ENCODE measurements at regions not wholly inside any gene's neighbourhood (a gene's known extent, or its start where the extent isn't known, plus 50 kb on each side); places are given as distances from the start of the nearest gene placed in this dataset.
"Not testable (repeated sequence)": the region's sequence is repeated elsewhere in the genome, so short reads cannot be mapped to it uniquely, and the experiment has no call there.

GRCh38 chr4:147286846-147287587 lies 193.9 kb upstream of the EDNRA start:
- no peaks in the 10 kb centered on the region for H3K36me3 ChIP-seq (ENCODE audit: control insufficient read depth, insufficient read depth, low read length)
- no peak overlapping the region for H3K4me3 ChIP-seq (replicated peaks; ENCODE audit: low read depth, low read length)
- no peak for DNase-seq (ENCODE audit: extremely low read depth, insufficient read length)
- TF ChIP-seq, protein P1, sequence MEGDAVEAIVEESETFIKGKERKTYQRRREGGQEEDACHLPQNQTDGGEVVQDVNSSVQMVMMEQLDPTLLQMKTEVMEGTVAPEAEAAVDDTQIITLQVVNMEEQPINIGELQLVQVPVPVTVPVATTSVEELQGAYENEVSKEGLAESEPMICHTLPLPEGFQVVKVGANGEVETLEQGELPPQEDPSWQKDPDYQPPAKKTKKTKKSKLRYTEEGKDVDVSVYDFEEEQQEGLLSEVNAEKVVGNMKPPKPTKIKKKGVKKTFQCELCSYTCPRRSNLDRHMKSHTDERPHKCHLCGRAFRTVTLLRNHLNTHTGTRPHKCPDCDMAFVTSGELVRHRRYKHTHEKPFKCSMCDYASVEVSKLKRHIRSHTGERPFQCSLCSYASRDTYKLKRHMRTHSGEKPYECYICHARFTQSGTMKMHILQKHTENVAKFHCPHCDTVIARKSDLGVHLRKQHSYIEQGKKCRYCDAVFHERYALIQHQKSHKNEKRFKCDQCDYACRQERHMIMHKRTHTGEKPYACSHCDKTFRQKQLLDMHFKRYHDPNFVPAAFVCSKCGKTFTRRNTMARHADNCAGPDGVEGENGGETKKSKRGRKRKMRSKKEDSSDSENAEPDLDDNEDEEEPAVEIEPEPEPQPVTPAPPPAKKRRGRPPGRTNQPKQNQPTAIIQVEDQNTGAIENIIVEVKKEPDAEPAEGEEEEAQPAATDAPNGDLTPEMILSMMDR (IDR thresholded peaks at IDR 0.05; ENCODE audit: insufficient read depth, low read length, poor library complexity, severe bottlenecking): no peak
- no peaks in the 10 kb centered on the region for H3K27me3 ChIP-seq (replicated peaks; ENCODE audit: control insufficient read depth, insufficient read depth, low read length)

DNA sequence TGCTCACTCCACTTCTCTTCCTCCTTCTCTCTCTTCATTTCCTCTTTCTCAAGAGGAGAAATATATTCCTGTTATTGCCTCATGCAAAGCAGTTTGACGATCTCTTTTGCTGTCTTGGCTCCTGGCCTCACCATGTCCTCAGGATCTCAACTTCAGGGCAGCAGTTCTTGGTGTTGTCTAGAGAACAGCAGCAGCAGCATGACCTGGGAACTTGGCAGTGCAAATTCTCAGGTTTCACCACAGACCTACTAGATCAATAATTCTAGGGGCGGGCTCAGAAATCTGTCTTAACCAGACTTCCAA lies 193.4 kb upstream of the EDNRA start:
- no peaks in the 10 kb centered on the region for H3K27me3 ChIP-seq (replicated peaks; ENCODE audit: control insufficient read depth, insufficient read depth, low read length)
- DNase-seq (ENCODE audit: extremely low read depth, insufficient read length): no peak
- TF ChIP-seq, protein P1 (IDR thresholded peaks at IDR 0.05; ENCODE audit: insufficient read depth, low read length, poor library complexity, severe bottlenecking): no peak
- H3K36me3 ChIP-seq (ENCODE audit: control insufficient read depth, insufficient read depth, low read length): no peaks in the 10 kb centered on the region
- H3K4me3 ChIP-seq (replicated peaks; ENCODE audit: low read depth, low read length): no peak overlapping the region

DNA sequence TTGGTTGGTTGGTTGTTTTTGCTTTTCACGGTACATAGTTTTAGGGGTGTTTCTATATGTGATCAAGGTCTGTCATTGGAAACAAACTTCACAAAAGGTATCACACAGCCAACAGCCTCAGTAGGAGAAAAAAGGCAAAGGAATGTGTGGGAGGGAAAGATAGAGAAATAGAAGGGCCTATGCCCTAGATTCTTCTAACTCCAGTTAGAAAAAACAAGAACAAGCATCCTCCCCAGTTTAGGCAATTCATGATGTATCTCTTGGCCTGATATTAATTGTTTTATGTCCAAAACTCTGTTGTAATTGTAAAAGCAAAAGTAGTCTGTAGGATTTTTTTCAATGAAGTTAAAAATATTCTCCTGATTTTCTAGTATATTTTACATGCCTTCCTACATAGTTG lies 192.4 kb upstream of the EDNRA start:
- DNase-seq (ENCODE audit: extremely low read depth, insufficient read length): no peak
- Histone ChIP-seq H3K4me3 (replicated peaks; ENCODE audit: low read depth, low read length) (no peak overlapping the region), H3K36me3 (ENCODE audit: control insufficient read depth, insufficient read depth, low read length) (no peaks in the 10 kb centered on the region), H3K27me3 (replicated peaks; ENCODE audit: control insufficient read depth, insufficient read depth, low read length) (no peaks in the 10 kb centered on the region)
- TF ChIP-seq, protein P1 (IDR thresholded peaks at IDR 0.05; ENCODE audit: insufficient read depth, low read length, poor library complexity, severe bottlenecking): no peak

GRCh38 chr4:147289181-147289580 lies 191.7 kb upstream of the EDNRA start:
- H3K27me3 ChIP-seq (replicated peaks; ENCODE audit: control insufficient read depth, insufficient read depth, low read length): no peaks in the 10 kb centered on the region
- DNase-seq (ENCODE audit: extremely low read depth, insufficient read length): no peak
- no peaks in the 10 kb centered on the region for H3K36me3 ChIP-seq (ENCODE audit: control insufficient read depth, insufficient read depth, low read length)
- no peak overlapping the region for H3K4me3 ChIP-seq (replicated peaks; ENCODE audit: low read depth, low read length)
- TF ChIP-seq, protein P1 (IDR thresholded peaks at IDR 0.05; ENCODE audit: insufficient read depth, low read length, poor library complexity, severe bottlenecking): no peak

DNA sequence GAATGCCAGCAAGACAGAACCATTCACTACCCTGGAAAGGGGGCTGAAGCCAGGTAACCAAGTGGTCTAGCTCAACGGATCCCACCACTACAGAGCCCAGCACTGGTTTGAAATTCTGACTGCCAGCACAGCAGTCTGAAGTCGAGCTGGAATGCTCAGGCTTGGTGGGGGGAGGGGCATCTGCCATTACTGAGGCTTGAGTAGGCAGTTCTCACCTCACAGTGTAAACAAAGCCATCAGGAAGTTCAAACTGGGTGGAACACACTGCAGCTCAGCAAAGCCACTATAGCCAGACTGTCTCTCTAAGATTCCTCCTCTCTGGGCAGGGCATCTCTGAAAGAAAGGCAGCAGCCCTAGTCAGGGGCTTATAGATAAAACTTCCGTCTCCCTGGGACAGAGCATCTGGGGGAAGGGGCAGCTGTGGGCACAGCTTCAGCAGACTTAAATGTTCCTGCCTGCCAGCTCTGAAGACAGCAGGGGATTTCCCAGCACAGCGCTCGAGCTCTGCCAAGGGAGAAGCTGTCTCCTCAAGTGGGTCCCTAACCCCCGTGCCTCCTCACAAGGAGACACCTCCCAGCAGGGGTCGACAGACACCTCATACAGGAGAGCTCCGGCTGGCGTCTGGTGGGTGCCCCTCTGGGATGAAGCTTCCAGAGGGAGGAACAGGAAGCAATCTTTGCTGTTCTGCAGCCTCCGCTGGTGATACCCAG lies 188.1 kb upstream of the EDNRA start:
- not testable (repeated sequence) for H3K27me3 ChIP-seq (replicated peaks; ENCODE audit: control insufficient read depth, insufficient read depth, low read length); H3K4me3 ChIP-seq (replicated peaks; ENCODE audit: low read depth, low read length); DNase-seq (ENCODE audit: extremely low read depth, insufficient read length); H3K36me3 ChIP-seq (ENCODE audit: control insufficient read depth, insufficient read depth, low read length)

DNA sequence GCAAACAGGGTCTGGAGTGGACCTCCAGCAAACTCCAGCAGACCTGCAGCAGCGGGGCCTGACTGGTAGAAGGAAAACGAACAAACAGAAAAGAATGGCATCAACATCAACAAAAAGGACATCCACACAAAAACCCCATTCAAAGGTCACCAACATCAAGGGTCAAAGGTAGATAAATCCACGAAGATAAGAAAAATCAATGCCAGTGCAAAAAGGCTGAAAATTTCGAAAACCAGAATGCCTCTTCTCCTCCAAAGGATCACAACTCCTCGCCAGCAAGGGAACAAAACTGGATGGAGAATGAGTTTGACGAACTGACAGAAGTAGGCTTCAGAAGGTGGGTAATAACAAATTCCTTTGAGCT lies 187.6 kb upstream of the EDNRA start:
- H3K4me3 ChIP-seq (replicated peaks; ENCODE audit: low read depth, low read length); H3K36me3 ChIP-seq (ENCODE audit: control insufficient read depth, insufficient read depth, low read length); H3K27me3 ChIP-seq (replicated peaks; ENCODE audit: control insufficient read depth, insufficient read depth, low read length); DNase-seq (ENCODE audit: extremely low read depth, insufficient read length): not testable (repeated sequence)

Data from GM06990 (cell line).